SK-N-SH (cell line): ENCODE measurements at regions not wholly inside any gene's neighbourhood (a gene's known extent, or its start where the extent isn't known, plus 50 kb on each side); places are given as distances from the start of the nearest gene placed in this dataset.

Experiments
- CTCF ChIP-seq: fragments of 200-600 bp; sonication (generic); IDR thresholded peaks from 2 replicates; pipeline ENCODE4 v1.6.1; 2017; ENCODE audit warnings: antibody characterized with exemption, mild to moderate bottlenecking, moderate library complexity
- GABPA ChIP-seq: IDR thresholded peaks from 2 replicates; pipeline ENCODE4 v1.4.0; 2012; ENCODE audit warnings: low read depth, mild to moderate bottlenecking
- JUND ChIP-seq: IDR thresholded peaks from 2 replicates; pipeline ENCODE4 v1.4.0; 2012
- REST ChIP-seq: IDR thresholded peaks from 2 replicates; pipeline ENCODE4 v1.6.1; 2012; ENCODE audit warnings: mild to moderate bottlenecking, low read depth, low read length, moderate library complexity
- TAF1 ChIP-seq: IDR thresholded peaks from 2 replicates; pipeline ENCODE4 v1.6.1; 2012; ENCODE audit warnings: low read depth, mild to moderate bottlenecking, low read length, moderate library complexity, borderline replicate concordance
- USF2 ChIP-seq: fragments of 150-350 bp; IDR thresholded peaks from 2 replicates; pipeline ENCODE4 v1.6.1; 2017; ENCODE audit warnings: antibody characterized with exemption, low read length, low read depth, borderline replicate concordance

DNA sequence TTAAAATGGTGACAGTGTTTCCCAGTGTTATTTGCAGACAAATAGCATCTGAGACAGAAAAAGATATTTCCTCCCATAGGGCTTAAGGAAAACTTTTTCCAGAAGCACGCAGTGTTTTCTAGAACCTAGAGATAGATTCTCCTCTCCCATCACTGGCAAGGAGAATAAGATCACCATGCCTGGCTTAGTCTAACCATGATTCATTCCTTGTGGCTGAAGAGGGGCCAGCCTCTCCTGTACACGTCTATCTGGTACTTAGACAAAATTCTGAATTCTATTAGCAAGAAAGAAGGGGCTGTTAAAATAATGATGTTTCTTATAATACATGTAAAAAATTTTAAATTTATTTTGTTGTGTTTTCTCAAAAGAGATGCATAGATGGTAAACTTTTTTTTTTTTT is 296.1 kb upstream of the LDB2 start:
- TF ChIP-seq JUND = no peak
- TF ChIP-seq GABPA = no peak
- TF ChIP-seq TAF1 = no peak
- no peak for TF ChIP-seq USF2
- no peak for TF ChIP-seq CTCF
- no peak for TF ChIP-seq REST
